ENCODE measurements at regions not wholly inside any gene's neighbourhood (a gene's known extent, or its start where the extent isn't known, plus 50 kb on each side); places are given as distances from the start of the nearest gene placed in this dataset.
"Not testable (repeated sequence)": the region's sequence is repeated elsewhere in the genome, so short reads cannot be mapped to it uniquely, and the experiment has no call there.

DNA sequence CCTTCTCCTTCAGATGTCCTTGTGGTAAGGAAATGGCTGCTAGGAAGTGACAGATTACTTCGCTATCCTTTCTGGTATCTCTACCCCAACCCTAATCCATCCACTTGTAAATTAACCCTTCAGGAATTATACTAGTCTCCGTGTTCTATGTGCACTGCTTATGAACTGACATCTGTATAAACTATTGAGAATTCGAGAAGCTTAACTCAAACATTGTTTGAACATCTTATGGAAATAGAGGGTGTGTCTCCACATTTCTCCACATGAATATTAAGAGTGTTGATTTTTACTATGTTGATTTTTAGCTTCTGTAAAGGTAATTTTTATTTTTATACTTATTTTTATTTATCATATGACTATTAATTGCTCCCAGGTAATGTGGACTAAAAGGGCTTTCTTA is 457.6 kb upstream of the ZNF337 start:
- Mint-ChIP-seq H3K4me1 (no peaks in the 10 kb centered on the region), H3K36me3 (ENCODE audit: low read depth) (no peaks in the 10 kb centered on the region), H3K27me3 (peaks cover 21% of the 10 kb centered on the region), H3K27ac (no peak overlapping the region), H3K4me3 (no peak overlapping the region)
- H3K9me3 ChIP-seq (ENCODE audit: control insufficient read depth, low read length, poor library complexity, severe bottlenecking), result no peaks in the 10 kb centered on the region
- no peak for ATAC-seq
- DNase-seq, result no peak

DNA sequence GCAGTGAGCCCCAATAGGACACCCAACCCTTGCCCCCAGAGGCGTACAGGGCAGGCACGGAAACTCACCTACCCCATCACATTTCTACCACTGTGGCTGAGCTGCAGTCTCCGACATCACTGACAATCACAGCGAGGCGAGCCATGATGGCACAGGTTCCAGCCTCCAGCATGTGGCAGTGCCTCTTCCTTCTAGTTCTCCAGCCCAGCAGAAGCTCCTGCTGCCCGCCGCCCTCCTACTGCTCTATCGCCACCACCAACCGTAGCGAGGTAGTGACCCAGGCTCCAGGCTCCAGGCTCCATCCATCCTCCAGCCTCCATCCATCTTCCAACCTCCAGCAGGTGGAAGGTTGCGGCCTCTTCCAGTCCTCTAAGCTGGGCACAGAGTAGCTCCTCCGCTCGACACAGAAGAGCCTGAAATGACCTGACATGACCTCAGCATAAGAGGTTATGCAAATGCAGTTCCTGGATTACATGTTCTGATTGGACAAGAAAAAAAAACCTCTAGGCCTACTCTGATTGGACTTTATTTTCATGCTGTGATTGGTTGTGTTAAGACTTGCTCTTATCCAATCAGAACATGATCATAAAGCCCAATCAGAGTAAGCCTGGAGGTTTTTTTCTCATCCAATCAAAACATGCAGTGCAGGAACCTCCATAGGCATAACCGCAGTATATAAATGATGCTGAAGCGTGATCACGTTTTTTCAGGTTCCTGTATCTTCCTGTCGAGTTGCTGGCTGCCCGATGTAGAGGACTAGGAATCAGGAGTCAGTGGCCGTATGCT is 438.9 kb upstream of the ZNF337 start:
- no peaks in the 10 kb centered on the region for H3K27me3 Mint-ChIP-seq
- no peak overlapping the region for H3K4me3 Mint-ChIP-seq
- H3K27ac Mint-ChIP-seq, result no peak overlapping the region
- ATAC-seq, result no peak
- H3K9me3 ChIP-seq (ENCODE audit: control insufficient read depth, low read length, poor library complexity, severe bottlenecking), result peaks cover 3% of the 10 kb centered on the region
- no peak for DNase-seq
- H3K36me3 Mint-ChIP-seq (ENCODE audit: low read depth), result no peaks in the 10 kb centered on the region
- H3K4me1 Mint-ChIP-seq, result peaks cover 2% of the 10 kb centered on the region

DNA sequence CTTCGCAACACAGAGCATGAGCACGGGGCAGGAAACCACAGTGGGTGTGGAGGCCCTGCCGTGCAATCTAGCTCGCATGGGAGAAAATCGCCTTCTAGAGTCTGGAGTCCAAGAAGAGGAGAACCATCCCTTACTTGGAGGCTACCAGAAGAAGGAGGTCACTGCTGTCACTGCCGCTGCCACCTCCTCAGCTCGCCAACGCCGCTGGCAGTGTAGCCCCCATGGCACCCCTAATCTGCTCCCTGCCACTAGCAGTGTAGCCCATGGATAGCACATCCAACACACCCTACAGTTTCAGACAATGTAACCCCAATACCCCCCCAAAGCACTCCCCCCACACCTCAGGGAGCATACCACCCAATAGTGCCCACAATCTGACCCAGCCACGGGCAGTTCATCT is 438.0 kb upstream of the ZNF337 start:
- H3K27ac Mint-ChIP-seq, result no peak overlapping the region
- DNase-seq (no peak), ATAC-seq (no peak)
- peaks cover 3% of the 10 kb centered on the region for H3K9me3 ChIP-seq (ENCODE audit: control insufficient read depth, low read length, poor library complexity, severe bottlenecking)
- H3K4me3 Mint-ChIP-seq, result no peak overlapping the region
- H3K27me3 Mint-ChIP-seq, result no peaks in the 10 kb centered on the region
- H3K4me1 Mint-ChIP-seq, result no peaks in the 10 kb centered on the region
- no peaks in the 10 kb centered on the region for H3K36me3 Mint-ChIP-seq (ENCODE audit: low read depth)

DNA sequence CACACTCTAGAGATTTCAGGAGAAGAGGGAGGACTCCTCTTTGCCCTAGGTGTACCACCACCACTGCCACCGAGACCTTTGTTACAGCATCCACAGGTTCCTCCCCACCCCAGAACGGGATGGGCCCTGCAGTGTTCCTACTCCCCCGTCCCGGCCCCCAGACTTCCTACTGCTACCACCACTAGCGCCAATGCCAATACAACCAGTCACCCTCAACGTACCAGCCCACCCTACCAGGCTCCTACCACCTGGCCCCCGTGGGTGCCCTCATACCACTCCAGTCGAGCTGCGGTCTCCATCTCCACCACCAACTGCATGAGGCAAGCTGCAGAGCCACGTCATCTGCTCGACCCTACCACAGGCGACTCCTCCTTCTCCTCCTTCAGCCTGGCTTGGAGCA is 437.1 kb upstream of the ZNF337 start:
- not testable (repeated sequence) for H3K9me3 ChIP-seq (ENCODE audit: control insufficient read depth, low read length, poor library complexity, severe bottlenecking); H3K27me3 Mint-ChIP-seq; H3K4me3 Mint-ChIP-seq; H3K27ac Mint-ChIP-seq; H3K36me3 Mint-ChIP-seq (ENCODE audit: low read depth); DNase-seq; ATAC-seq; H3K4me1 Mint-ChIP-seq

DNA sequence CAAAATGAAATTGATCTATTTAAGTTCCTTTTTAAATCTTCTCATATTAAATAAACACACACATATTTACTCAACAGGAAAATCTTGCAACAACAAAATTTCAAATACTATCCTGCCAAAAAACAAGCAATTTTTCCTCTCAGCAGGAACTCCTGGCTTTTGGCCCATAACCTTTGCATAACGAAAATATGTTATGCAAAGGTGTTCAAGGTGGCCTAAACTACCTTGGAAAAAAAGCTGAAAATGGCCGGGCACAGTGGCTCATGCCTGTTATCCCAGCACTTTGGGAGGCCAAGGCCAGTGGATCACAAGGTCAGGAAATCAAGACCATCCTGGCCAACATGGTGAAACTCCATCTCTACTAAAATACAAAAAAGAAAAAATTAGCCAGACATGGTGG is 424.3 kb upstream of the ZNF337 start:
- not testable (repeated sequence) for DNase-seq; H3K4me1 Mint-ChIP-seq; H3K4me3 Mint-ChIP-seq; H3K27ac Mint-ChIP-seq; H3K9me3 ChIP-seq (ENCODE audit: control insufficient read depth, low read length, poor library complexity, severe bottlenecking); H3K36me3 Mint-ChIP-seq (ENCODE audit: low read depth); ATAC-seq; H3K27me3 Mint-ChIP-seq

DNA sequence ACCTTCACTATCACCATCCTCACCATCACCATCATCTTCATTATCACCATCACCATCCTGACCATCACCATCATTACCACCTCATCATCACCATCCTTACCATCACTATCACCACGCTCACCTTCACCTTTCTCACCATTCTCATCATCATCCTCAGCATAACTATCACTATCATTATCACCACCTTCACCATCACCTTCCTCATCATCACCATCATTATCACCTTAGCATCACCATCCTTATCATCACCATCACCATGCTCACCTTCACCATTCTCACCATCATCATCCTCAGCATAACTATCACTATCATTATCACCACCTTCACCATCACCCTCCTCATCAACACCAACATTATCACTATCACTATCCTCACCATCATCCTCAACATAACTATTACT is 397.8 kb upstream of the ZNF337 start:
- not testable (repeated sequence) for H3K36me3 Mint-ChIP-seq (ENCODE audit: low read depth); H3K27ac Mint-ChIP-seq; H3K4me1 Mint-ChIP-seq; ATAC-seq; DNase-seq; H3K4me3 Mint-ChIP-seq; H3K27me3 Mint-ChIP-seq; H3K9me3 ChIP-seq (ENCODE audit: control insufficient read depth, low read length, poor library complexity, severe bottlenecking)

DNA sequence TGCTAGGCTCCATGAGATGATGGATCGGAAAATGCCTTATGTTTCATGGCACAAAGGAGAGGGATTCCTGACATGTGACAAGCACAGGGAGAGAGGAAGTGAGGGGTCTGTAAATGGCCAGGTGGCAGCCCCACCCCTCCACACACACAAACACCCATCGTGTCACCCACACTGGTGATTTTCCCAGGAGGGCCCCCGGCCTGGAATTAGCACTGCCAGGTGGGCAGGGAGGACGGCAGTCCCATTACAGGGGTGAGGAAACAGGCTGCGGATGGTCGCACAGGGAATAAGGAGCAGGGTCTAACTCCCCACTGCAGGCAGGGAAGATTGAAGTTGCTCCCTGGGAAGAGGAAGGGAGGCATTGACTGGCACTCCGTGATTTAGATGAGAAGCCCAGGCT is 395.3 kb upstream of the ZNF337 start:
- ATAC-seq; H3K27me3 Mint-ChIP-seq; H3K4me3 Mint-ChIP-seq; H3K9me3 ChIP-seq (ENCODE audit: control insufficient read depth, low read length, poor library complexity, severe bottlenecking); H3K36me3 Mint-ChIP-seq (ENCODE audit: low read depth); H3K4me1 Mint-ChIP-seq; DNase-seq; H3K27ac Mint-ChIP-seq: not testable (repeated sequence)

DNA sequence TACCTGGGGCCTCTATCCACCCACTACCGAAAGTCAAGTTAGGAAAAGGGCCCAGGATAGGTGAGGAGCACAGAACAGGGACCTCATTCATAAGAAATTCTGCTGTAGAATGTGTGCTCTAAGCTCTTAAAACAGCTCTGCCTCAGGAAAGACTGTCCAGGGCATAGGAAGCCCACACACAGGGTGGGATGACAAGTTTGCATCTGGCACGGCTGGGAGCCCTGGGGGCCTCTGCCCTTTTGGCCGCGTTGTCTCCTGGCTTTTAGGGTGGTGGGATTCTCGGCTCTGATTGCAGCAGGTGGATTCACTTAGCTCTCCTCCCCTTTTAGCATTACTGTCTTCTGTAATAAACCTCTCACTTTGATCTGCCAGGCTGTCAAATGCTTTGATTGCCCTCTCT is 389.5 kb upstream of the ZNF337 start:
- H3K9me3 ChIP-seq (ENCODE audit: control insufficient read depth, low read length, poor library complexity, severe bottlenecking); DNase-seq; H3K27ac Mint-ChIP-seq; ATAC-seq; H3K36me3 Mint-ChIP-seq (ENCODE audit: low read depth); H3K4me1 Mint-ChIP-seq; H3K27me3 Mint-ChIP-seq; H3K4me3 Mint-ChIP-seq: not testable (repeated sequence)

DNA sequence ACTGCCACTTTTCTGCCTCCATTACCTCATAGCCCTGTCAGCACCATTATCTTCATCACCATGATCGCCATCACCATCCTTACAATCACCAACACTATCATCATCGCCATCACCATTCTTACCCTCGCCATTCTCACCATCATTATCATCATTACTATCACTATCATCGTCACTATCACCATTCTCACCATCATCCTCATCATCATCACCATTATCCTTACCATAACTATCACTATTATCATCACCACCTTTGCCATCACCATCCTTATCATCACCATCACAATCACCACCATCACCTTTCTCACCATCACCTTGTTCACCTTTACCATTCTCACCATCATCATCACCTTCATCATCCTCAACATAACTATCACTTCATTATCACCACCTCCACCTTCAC is 377.3 kb upstream of the ZNF337 start:
- H3K4me3 Mint-ChIP-seq; H3K9me3 ChIP-seq (ENCODE audit: control insufficient read depth, low read length, poor library complexity, severe bottlenecking); ATAC-seq; H3K4me1 Mint-ChIP-seq; DNase-seq; H3K27ac Mint-ChIP-seq; H3K36me3 Mint-ChIP-seq (ENCODE audit: low read depth); H3K27me3 Mint-ChIP-seq: not testable (repeated sequence)

DNA sequence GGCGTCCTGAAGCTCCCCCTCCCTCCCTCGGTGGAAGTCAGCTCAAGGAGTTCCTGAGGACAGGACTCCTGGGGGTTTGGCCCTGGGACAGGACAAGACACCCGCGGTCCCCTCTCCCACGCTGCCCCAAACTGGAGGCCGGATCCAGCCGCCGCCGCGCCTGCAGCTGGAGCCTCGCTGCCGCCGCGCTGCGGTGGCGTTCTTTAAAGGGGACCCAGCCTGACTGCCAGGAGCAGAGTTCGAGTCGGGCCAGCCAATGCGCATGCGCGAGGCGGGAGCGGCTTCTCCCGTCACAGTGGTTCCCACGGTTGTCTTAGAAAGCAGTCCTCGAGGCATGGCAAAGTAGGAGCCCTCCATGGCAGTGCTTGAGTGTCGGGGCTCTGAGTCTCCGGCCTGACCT is 362.7 kb upstream of the ZNF337 start:
- not testable (repeated sequence) for H3K27me3 Mint-ChIP-seq; H3K27ac Mint-ChIP-seq; H3K9me3 ChIP-seq (ENCODE audit: control insufficient read depth, low read length, poor library complexity, severe bottlenecking); H3K4me1 Mint-ChIP-seq; ATAC-seq; H3K4me3 Mint-ChIP-seq; DNase-seq; H3K36me3 Mint-ChIP-seq (ENCODE audit: low read depth)

DNA sequence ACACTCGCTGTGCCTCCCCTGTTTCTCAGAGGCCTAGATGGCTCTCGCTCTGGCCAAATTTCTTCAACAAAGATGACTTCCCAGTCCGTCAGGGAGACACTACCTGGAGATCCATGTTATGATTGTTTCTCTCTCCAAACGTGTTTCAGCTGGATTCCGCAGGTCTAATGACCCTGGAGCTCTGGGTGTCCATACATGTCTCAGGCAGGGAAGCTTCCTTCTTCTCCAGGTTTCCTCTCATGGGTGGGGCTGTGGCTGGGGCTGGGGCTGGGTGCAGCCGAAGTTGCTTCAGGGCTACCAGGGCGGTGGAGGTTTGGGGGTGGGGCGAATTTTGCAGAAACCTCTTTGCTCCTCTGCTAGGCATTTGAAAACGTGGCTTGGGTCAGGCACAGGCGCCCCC is 361.8 kb upstream of the ZNF337 start:
- not testable (repeated sequence) for H3K27me3 Mint-ChIP-seq; H3K27ac Mint-ChIP-seq; H3K36me3 Mint-ChIP-seq (ENCODE audit: low read depth); ATAC-seq; H3K9me3 ChIP-seq (ENCODE audit: control insufficient read depth, low read length, poor library complexity, severe bottlenecking); H3K4me1 Mint-ChIP-seq; H3K4me3 Mint-ChIP-seq; DNase-seq

DNA sequence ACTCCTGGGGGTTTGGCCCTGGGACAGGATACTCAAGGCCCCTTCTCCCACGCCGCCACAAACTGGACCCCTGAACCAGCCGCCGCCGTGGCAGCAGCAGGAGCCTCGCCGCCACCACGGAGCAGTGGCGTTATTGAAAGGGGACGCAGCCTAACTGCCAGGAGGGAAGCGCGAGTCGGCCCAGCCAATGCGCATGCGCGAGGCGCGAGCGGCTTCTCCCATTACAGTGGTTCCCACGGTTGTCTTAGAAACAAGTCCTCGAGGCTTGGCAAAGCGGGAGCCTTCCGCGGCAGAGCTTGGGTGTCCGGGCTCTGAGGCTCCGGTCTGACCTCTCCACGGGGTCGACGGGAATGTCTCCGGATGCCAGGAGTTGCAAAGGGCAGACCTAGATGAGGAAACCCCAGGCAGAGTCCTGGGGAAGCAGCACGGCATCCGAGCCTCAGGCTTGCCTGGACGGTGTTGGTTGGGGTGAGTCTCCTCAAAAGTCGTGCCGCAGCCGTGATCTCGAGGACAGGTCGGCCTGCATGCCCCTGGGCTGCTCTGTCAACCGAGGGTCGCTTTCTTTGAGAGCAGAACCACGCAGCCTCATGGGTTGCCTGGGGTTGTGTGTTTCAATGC is 360.6 kb upstream of the ZNF337 start:
- not testable (repeated sequence) for H3K4me1 Mint-ChIP-seq; H3K36me3 Mint-ChIP-seq (ENCODE audit: low read depth); H3K27ac Mint-ChIP-seq; H3K9me3 ChIP-seq (ENCODE audit: control insufficient read depth, low read length, poor library complexity, severe bottlenecking); DNase-seq; H3K27me3 Mint-ChIP-seq; ATAC-seq; H3K4me3 Mint-ChIP-seq

DNA sequence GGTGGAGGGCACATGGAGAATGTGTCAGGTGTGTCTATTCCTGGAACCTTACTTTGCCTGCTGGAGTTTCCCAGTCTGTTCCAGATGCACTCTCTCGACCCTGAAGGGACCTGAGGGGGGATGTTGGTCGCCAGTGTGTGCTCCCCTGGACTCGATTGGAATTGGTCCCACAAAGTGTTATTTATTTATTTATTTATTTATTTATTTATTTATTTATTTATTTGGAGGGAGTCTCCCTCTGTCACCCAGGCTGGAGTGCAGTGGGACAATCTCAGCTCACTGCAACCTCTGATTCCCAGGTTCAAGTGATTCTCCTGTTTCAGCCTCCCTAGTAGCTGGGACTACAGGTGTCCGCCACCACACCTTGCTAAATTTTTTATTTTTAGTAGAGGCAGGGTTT is 329.1 kb upstream of the ZNF337 start:
- not testable (repeated sequence) for H3K4me3 Mint-ChIP-seq; H3K27ac Mint-ChIP-seq; H3K9me3 ChIP-seq (ENCODE audit: control insufficient read depth, low read length, poor library complexity, severe bottlenecking); ATAC-seq; DNase-seq; H3K4me1 Mint-ChIP-seq; H3K36me3 Mint-ChIP-seq (ENCODE audit: low read depth); H3K27me3 Mint-ChIP-seq

DNA sequence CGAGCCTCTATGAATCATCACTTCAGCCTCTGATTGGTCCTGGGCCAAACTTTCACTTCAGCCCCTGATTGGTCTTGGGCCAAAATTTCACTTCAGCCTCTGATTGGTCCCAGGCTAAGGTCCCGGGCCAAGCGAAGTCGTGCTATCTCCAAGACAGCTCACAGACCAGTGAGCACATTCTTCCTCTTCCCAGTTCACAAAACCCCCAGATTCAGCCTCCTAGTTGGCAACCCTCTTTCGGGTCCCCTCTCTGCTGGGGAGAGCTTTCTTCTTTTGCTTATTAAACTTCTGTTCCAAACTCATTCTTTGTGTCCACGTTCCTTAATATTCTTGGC is 314.3 kb upstream of the ZNF337 start:
- not testable (repeated sequence) for DNase-seq, ATAC-seq, H3K27ac Mint-ChIP-seq

More for the DNA sequence above, 314.3 kb upstream of the ZNF337 start:
- not testable (repeated sequence) for H3K36me3 Mint-ChIP-seq (ENCODE audit: low read depth); H3K4me3 Mint-ChIP-seq; H3K27me3 Mint-ChIP-seq; H3K9me3 ChIP-seq (ENCODE audit: control insufficient read depth, low read length, poor library complexity, severe bottlenecking)
- H3K4me1 Mint-ChIP-seq, result peaks cover 10% of the 10 kb centered on the region

Data from T-helper 17 cell (primary cell).